GM18498 (cell line): ENCODE measurements at regions not wholly inside any gene's neighbourhood (a gene's known extent, or its start where the extent isn't known, plus 50 kb on each side); places are given as distances from the start of the nearest gene placed in this dataset.
"Not testable (repeated sequence)": the region's sequence is repeated elsewhere in the genome, so short reads cannot be mapped to it uniquely, and the experiment has no call there.

Experiments used
- ATAC-seq: cut with Tn5 transposase; IDR thresholded peaks from one replicate; pipeline ENCODE4 v1.9.1; 2021; ENCODE audit warnings: mild to moderate bottlenecking, moderate library complexity; ENCODE audit not compliant: unreplicated experiment

GRCh38 chr1:98575955-98576354 is 85.6 kb upstream of the SNX7 start:
- ATAC-seq = no peak

GRCh38 chr1:98565951-98566350 is 95.6 kb upstream of the SNX7 start:
- ATAC-seq = no peak

- no peak for ATAC-seq
Observed at GRCh38 chr1:98559291-98559690, 102.2 kb upstream of the SNX7 start.

GRCh38 chr1:98557895-98558294 is 103.6 kb upstream of the SNX7 start:
- ATAC-seq = no peak

GRCh38 chr1:98556521-98557158 is 104.9 kb upstream of the SNX7 start:
- no peak for ATAC-seq

- no peak for ATAC-seq
Observed at GRCh38 chr1:98555814-98556213, 105.7 kb upstream of the SNX7 start.

- not testable (repeated sequence) for ATAC-seq
Observed at GRCh38 chr1:98552576-98553074, 108.9 kb upstream of the SNX7 start.

- ATAC-seq = no peak
Observed at GRCh38 chr1:98550076-98550475, 111.4 kb upstream of the SNX7 start.

GRCh38 chr1:98546319-98546718 is 115.2 kb upstream of the SNX7 start:
- no peak for ATAC-seq

GRCh38 chr1:98538106-98538505 is 123.4 kb upstream of the SNX7 start:
- no peak for ATAC-seq

GRCh38 chr1:98523256-98523655 is 138.3 kb upstream of the SNX7 start:
- ATAC-seq = no peak

GRCh38 chr1:98516306-98516705 is 145.2 kb upstream of the SNX7 start:
- no peak for ATAC-seq

- ATAC-seq = no peak
Observed at GRCh38 chr1:98515744-98516143, 145.8 kb upstream of the SNX7 start.

GRCh38 chr1:98512216-98512615 is 149.3 kb upstream of the SNX7 start:
- ATAC-seq = not testable (repeated sequence)

GRCh38 chr1:98503771-98504170 is 157.8 kb upstream of the SNX7 start:
- ATAC-seq = no peak

GRCh38 chr1:98502937-98503336 is 158.6 kb upstream of the SNX7 start:
- ATAC-seq = no peak

- no peak for ATAC-seq
Observed at GRCh38 chr1:98500324-98500723, 161.2 kb upstream of the SNX7 start.

- no peak for ATAC-seq
Observed at GRCh38 chr1:98498651-98499050, 162.9 kb upstream of the SNX7 start.

GRCh38 chr1:98497497-98497896 is 164.0 kb upstream of the SNX7 start:
- ATAC-seq = no peak

- no peak for ATAC-seq
Observed at GRCh38 chr1:98496256-98496995, 165.1 kb upstream of the SNX7 start.

- ATAC-seq = no peak
Observed at GRCh38 chr1:98493469-98493868, 168.1 kb upstream of the SNX7 start.

- peak; percentile 69 for ATAC-seq
Observed at GRCh38 chr1:98490099-98490498, 171.4 kb upstream of the SNX7 start.
